ENCODE measurements at regions not wholly inside any gene's neighbourhood (a gene's known extent, or its start where the extent isn't known, plus 50 kb on each side); places are given as distances from the start of the nearest gene placed in this dataset.
"Not testable (repeated sequence)": the region's sequence is repeated elsewhere in the genome, so short reads cannot be mapped to it uniquely, and the experiment has no call there.

DNA sequence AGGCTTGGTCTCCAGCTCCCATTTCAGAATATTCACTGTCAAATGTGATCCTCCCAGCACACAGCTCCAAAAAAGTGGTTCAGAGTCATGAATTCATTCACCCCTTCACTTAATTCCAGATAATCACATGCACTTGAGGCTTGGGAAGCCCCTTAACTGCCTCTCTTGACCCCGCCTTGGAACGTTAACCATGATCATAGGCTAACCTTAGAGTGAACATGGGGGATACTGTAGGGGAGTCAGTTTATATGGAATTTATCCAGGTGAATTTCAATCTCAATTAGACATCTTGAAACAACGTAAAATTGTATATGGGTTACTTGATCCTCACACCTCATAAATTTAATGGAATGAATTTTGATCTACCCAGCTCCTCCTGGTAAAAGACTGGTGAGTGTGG, 346.8 kb upstream of the ARID1B start:
- H3K36me3 ChIP-seq (ENCODE audit: control insufficient read depth in 3 of 3, insufficient read depth in 2 of 3, low read depth in 1 of 3, low read length in 3 of 3): no peaks in the 10 kb centered on the region
- no peaks in the 10 kb centered on the region for H3K4me1 ChIP-seq (ENCODE audit: control insufficient read depth in 3 of 3, insufficient read depth in 2 of 3, low read depth in 1 of 3, low read length in 2 of 3)
- 63 to 84% (median 64%) methylated on average over 3 of the region's 3 CpGs for WGBS, 3 donors
- no peaks in the 10 kb centered on the region for H3K27me3 ChIP-seq (ENCODE audit: control insufficient read depth in 3 of 3, insufficient read depth in 3 of 3, low read length in 3 of 3)
- FAIRE-seq (no peak), DNase-seq (no peak)
- H3K4me3 ChIP-seq (ENCODE audit: low read depth in 1 of 3, low read length in 3 of 3): no peak overlapping the region
- no peak overlapping the region for H3K27ac ChIP-seq (ENCODE audit: low read depth in 1 of 3, low read length in 2 of 3)
- no peaks in the 10 kb centered on the region for H3K9me3 ChIP-seq (ENCODE audit: control insufficient read depth in 2 of 2, insufficient read depth in 1 of 2, low read depth in 1 of 2, low read length in 1 of 2)

DNA sequence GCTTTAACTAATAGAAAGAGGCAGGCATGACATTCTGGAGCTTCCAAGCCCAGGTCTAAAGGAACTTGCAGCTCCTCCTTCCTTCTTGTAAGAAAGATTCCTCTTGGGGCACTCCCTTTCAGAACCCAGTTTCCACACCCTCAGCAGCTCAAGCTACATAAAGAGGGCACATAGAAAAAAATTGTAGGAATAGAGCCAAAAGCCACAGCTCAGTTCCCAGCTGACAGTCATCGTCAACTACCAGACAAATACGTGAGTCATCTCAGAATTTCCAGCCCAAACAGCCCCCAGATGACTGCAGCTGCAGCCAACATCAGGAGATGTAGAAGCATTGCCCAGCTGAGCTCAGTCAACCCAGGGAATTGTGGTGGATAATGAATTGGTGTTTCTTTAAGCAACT, 349.8 kb upstream of the ARID1B start:
- Histone ChIP-seq H3K4me3 (ENCODE audit: low read depth in 1 of 3, low read length in 3 of 3) (no peak overlapping the region), H3K9me3 (ENCODE audit: control insufficient read depth in 2 of 2, insufficient read depth in 1 of 2, low read depth in 1 of 2, low read length in 1 of 2) (peaks cover 0 to 12% of the 10 kb centered on the region in 2 donors), H3K4me1 (ENCODE audit: control insufficient read depth in 3 of 3, insufficient read depth in 2 of 3, low read depth in 1 of 3, low read length in 2 of 3) (no peaks in the 10 kb centered on the region), H3K27ac (ENCODE audit: low read depth in 1 of 3, low read length in 2 of 3) (no peak overlapping the region), H3K36me3 (ENCODE audit: control insufficient read depth in 3 of 3, insufficient read depth in 2 of 3, low read depth in 1 of 3, low read length in 3 of 3) (no peaks in the 10 kb centered on the region), H3K27me3 (ENCODE audit: control insufficient read depth in 3 of 3, insufficient read depth in 3 of 3, low read length in 3 of 3) (no peaks in the 10 kb centered on the region)
- DNase-seq (peak in 1 of 2 donors; percentile 27), FAIRE-seq (no peak)
- whole genome bisulfite sequencing, 3 donors: 26 to 29% (median 28%) methylated on average over 2 of the region's 2 CpGs

DNA sequence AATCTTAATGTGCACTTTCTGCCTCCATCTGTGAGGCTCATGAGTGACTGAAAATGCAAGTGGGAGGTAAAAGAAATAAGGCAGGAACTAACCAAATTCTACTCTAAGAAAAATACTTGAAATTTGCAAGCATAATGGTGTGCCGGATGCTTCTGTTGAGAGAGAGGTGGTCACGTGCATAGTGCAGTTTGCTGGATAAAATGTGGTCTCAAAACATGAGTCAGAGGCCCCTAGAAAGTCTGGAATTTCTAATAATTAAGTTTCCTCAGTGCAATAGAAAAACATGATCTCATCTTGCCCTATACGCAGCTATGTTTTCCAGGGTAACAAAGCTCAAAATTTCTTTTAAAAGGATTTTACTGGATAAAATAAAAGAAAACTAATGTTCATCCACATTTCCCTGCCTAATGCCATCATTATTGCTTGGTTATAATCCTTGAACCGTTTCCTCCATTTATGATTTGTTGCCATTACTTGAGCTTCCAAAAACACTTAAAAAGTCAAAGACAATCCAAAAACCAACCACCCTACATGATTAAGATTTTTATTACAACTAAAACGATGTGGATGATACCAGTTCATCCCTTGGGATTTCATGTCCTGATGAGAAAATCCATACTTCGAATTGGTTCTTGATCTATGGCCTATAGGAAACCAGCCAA, 351.7 kb upstream of the ARID1B start:
- no peaks in the 10 kb centered on the region for H3K36me3 ChIP-seq (ENCODE audit: control insufficient read depth in 3 of 3, insufficient read depth in 2 of 3, low read depth in 1 of 3, low read length in 3 of 3)
- no peak overlapping the region for H3K27ac ChIP-seq (ENCODE audit: low read depth in 1 of 3, low read length in 2 of 3)
- H3K4me3 ChIP-seq (ENCODE audit: low read depth in 1 of 3, low read length in 3 of 3): no peak overlapping the region
- FAIRE-seq (no peak), DNase-seq (no peak)
- H3K4me1 ChIP-seq (ENCODE audit: control insufficient read depth in 3 of 3, insufficient read depth in 2 of 3, low read depth in 1 of 3, low read length in 2 of 3): no peaks in the 10 kb centered on the region
- 72 to 80% (median 75%) methylated on average over 6 of the region's 6 CpGs for WGBS, 3 donors
- peaks cover 0 to 27% of the 10 kb centered on the region in 2 donors for H3K9me3 ChIP-seq (ENCODE audit: control insufficient read depth in 2 of 2, insufficient read depth in 1 of 2, low read depth in 1 of 2, low read length in 1 of 2)
- H3K27me3 ChIP-seq (ENCODE audit: control insufficient read depth in 3 of 3, insufficient read depth in 3 of 3, low read length in 3 of 3): no peaks in the 10 kb centered on the region

DNA sequence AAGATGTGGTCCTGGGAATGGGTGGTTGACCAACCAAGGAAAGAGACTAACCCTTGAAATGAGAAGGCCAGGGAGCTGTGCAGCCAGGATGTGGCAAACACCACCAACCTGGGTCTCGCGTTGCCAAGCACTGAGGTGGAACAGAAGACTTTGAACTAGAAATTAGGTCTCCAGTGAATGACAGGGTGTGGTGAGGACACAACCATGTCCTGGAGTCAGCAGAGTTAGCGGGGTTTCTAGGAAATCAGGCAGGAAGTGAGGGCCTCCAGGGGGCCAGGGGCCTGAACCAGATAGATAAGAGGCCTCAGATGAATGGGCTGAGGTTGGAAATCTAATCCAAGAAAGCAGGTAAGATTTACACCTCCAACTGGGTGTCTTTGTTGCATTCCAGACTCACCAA, 353.3 kb upstream of the ARID1B start:
- FAIRE-seq (no peak), DNase-seq (peak in 1 of 2 donors; percentile 10)
- H3K9me3 ChIP-seq (ENCODE audit: control insufficient read depth in 2 of 2, insufficient read depth in 1 of 2, low read depth in 1 of 2, low read length in 1 of 2): peaks cover 0 to 27% of the 10 kb centered on the region in 2 donors
- 58 to 67% (median 65%) methylated on average over 3 of the region's 3 CpGs for WGBS, 3 donors
- H3K4me3 ChIP-seq (ENCODE audit: low read depth in 1 of 3, low read length in 3 of 3): no peak overlapping the region
- no peaks in the 10 kb centered on the region for H3K27me3 ChIP-seq (ENCODE audit: control insufficient read depth in 3 of 3, insufficient read depth in 3 of 3, low read length in 3 of 3)
- no peaks in the 10 kb centered on the region for H3K36me3 ChIP-seq (ENCODE audit: control insufficient read depth in 3 of 3, insufficient read depth in 2 of 3, low read depth in 1 of 3, low read length in 3 of 3)
- H3K4me1 ChIP-seq (ENCODE audit: control insufficient read depth in 3 of 3, insufficient read depth in 2 of 3, low read depth in 1 of 3, low read length in 2 of 3): no peaks in the 10 kb centered on the region
- H3K27ac ChIP-seq (ENCODE audit: low read depth in 1 of 3, low read length in 2 of 3): no peak overlapping the region

DNA sequence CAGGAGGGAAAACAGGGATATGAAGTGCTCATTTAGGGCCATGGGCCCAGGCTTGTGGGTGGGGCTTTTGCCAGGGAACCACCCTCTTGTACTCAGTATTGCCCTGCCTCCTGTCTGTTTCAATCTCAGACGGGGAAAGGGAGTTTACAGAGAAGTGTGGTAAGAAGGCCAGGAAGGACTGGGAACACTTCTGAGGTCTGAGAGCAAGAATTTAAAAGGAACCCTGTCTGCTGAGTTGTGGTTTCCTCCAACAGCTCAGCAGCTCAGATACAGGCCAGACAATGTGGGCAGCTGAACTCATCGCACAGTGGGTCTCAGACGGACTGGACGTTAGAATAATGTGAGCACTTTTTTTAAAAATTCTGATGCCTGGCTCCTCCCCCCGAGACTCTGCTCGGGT, 354.1 kb upstream of the ARID1B start:
- no peak for FAIRE-seq
- DNase-seq: no peak
- 79 to 87% (median 83%) methylated on average over 6 of the region's 6 CpGs for WGBS, 3 donors
- Histone ChIP-seq H3K36me3 (ENCODE audit: control insufficient read depth in 3 of 3, insufficient read depth in 2 of 3, low read depth in 1 of 3, low read length in 3 of 3) (no peaks in the 10 kb centered on the region), H3K4me3 (ENCODE audit: low read depth in 1 of 3, low read length in 3 of 3) (no peak overlapping the region), H3K27ac (ENCODE audit: low read depth in 1 of 3, low read length in 2 of 3) (no peak overlapping the region), H3K27me3 (ENCODE audit: control insufficient read depth in 3 of 3, insufficient read depth in 3 of 3, low read length in 3 of 3) (no peaks in the 10 kb centered on the region), H3K9me3 (ENCODE audit: control insufficient read depth in 2 of 2, insufficient read depth in 1 of 2, low read depth in 1 of 2, low read length in 1 of 2) (peaks cover 0 to 27% of the 10 kb centered on the region in 2 donors), H3K4me1 (ENCODE audit: control insufficient read depth in 3 of 3, insufficient read depth in 2 of 3, low read depth in 1 of 3, low read length in 2 of 3) (no peaks in the 10 kb centered on the region)

DNA sequence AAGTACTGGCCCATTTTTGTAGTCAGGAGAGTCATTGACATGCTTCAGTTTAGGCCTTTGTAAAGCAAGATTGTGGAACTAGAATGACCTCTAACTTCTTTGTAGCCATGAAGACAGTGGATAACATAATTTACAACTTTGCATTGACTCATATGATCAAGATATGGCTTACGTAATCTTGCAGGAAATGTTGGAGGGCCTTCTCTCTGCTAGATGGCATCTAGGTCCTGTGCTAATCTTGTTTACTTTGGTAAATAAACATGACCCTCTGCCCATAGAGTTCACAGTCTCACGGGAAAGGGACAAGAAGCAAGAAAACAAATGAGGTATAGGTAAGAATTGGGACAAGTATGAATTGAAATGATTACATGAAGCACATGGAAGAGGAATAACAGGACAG, 355.2 kb upstream of the ARID1B start:
- FAIRE-seq (no peak), DNase-seq (peak in 1 of 2 donors; percentile 39)
- 27 to 61% (median 49%) methylated on average over 2 of the region's 2 CpGs for WGBS, 3 donors
- no peaks in the 10 kb centered on the region for H3K36me3 ChIP-seq (ENCODE audit: control insufficient read depth in 3 of 3, insufficient read depth in 2 of 3, low read depth in 1 of 3, low read length in 3 of 3)
- H3K27ac ChIP-seq (ENCODE audit: low read depth in 1 of 3, low read length in 2 of 3): no peak overlapping the region
- no peaks in the 10 kb centered on the region for H3K27me3 ChIP-seq (ENCODE audit: control insufficient read depth in 3 of 3, insufficient read depth in 3 of 3, low read length in 3 of 3)
- H3K4me3 ChIP-seq (ENCODE audit: low read depth in 1 of 3, low read length in 3 of 3): no peak overlapping the region
- H3K9me3 ChIP-seq (ENCODE audit: control insufficient read depth in 2 of 2, insufficient read depth in 1 of 2, low read depth in 1 of 2, low read length in 1 of 2): peaks cover 0 to 27% of the 10 kb centered on the region in 2 donors
- H3K4me1 ChIP-seq (ENCODE audit: control insufficient read depth in 3 of 3, insufficient read depth in 2 of 3, low read depth in 1 of 3, low read length in 2 of 3): no peaks in the 10 kb centered on the region

DNA sequence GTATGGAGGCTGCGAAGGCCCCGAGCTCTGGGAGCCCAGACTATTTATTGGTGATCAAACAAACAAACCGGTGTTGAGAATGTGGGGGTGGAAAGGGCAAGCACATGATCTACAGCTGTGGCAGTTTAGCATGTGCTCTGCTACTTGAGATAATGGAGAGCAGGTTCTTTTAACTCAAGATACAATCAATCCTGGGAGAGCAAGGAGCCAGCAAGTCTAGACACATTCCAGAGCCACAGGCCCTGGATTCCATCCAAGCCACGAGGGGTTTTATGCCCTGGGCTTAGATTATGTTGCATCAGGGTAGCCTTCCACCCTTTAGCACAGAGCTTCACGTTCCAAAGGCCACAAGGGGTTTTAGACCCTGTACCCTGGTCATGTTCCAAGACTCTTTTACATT, 355.9 kb upstream of the ARID1B start:
- WGBS, 3 donors: 54 to 63% (median 57%) methylated on average over 5 of the region's 5 CpGs
- H3K27ac ChIP-seq (ENCODE audit: low read depth in 1 of 3, low read length in 2 of 3); FAIRE-seq; H3K27me3 ChIP-seq (ENCODE audit: control insufficient read depth in 3 of 3, insufficient read depth in 3 of 3, low read length in 3 of 3); H3K4me1 ChIP-seq (ENCODE audit: control insufficient read depth in 3 of 3, insufficient read depth in 2 of 3, low read depth in 1 of 3, low read length in 2 of 3); DNase-seq; H3K36me3 ChIP-seq (ENCODE audit: control insufficient read depth in 3 of 3, insufficient read depth in 2 of 3, low read depth in 1 of 3, low read length in 3 of 3); H3K4me3 ChIP-seq (ENCODE audit: low read depth in 1 of 3, low read length in 3 of 3): not testable (repeated sequence)
- peaks cover 0 to 27% of the 10 kb centered on the region in 2 donors for H3K9me3 ChIP-seq (ENCODE audit: control insufficient read depth in 2 of 2, insufficient read depth in 1 of 2, low read depth in 1 of 2, low read length in 1 of 2)

DNA sequence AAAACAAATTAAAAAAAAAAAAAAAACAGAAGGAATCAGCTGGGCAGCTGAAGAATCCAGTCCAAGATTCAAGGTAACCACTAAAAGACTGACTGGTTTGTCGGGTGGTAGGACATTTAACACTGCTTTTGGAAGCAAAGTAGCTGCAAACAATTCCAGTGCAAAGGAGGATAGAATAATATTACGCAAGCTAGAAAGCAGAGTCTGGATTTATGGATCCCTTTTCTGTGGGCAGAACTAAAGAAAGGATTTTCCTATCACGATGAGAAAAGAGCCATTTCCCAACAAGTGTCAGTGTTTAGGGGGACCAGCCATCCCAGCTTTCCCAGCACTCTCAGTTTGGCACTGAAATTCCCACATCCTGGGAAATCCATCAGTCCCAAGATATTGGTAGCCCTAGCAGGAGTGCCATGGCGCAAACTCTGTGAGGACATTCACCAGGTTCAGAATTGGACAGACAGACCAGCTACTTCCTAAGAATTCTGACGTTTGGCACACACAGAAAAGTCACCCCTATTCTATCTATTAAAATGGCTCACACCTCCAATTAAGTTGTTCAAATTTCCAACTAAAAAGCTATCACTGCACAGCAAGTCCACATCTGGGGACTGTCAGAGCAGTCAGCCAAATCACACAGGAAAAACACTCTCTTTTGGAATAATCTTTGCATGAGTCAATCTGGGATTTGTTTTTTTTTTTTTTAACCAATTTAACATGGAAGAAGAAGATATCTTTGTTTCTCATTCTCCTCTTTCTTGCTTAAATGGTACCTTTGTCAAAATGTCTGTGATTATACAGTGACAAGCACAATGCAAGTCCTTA, 356.8 kb upstream of the ARID1B start:
- H3K27me3 ChIP-seq (ENCODE audit: control insufficient read depth in 3 of 3, insufficient read depth in 3 of 3, low read length in 3 of 3): no peaks in the 10 kb centered on the region
- WGBS, 3 donors: 72 to 87% (median 77%) methylated on average over 5 of the region's 5 CpGs
- no peak for FAIRE-seq
- H3K4me3 ChIP-seq (ENCODE audit: low read depth in 1 of 3, low read length in 3 of 3): no peak overlapping the region
- no peaks in the 10 kb centered on the region for H3K4me1 ChIP-seq (ENCODE audit: control insufficient read depth in 3 of 3, insufficient read depth in 2 of 3, low read depth in 1 of 3, low read length in 2 of 3)
- peaks cover 0 to 27% of the 10 kb centered on the region in 2 donors for H3K9me3 ChIP-seq (ENCODE audit: control insufficient read depth in 2 of 2, insufficient read depth in 1 of 2, low read depth in 1 of 2, low read length in 1 of 2)
- H3K36me3 ChIP-seq (ENCODE audit: control insufficient read depth in 3 of 3, insufficient read depth in 2 of 3, low read depth in 1 of 3, low read length in 3 of 3): no peaks in the 10 kb centered on the region
- peak overlapping the region in 1 of 3 donors; percentile 45 for H3K27ac ChIP-seq (ENCODE audit: low read depth in 1 of 3, low read length in 2 of 3)
- DNase-seq: no peak
